Activated T-cell treated with anti-CD3 and anti-CD28 coated beads, Interleukin-2, amount 50 U/mL, for 48 hours (primary cell): ENCODE measurements at regions not wholly inside any gene's neighbourhood (a gene's known extent, or its start where the extent isn't known, plus 50 kb on each side); places are given as distances from the start of the nearest gene placed in this dataset.
A peak's percentile ranks its signal among the peaks of the same experiment; 100 is the strongest.

Experiments used
- DNase-seq, 2 experiments: peaks; one replicate each; pipeline ENCODE4 v3.0.0-alpha.2; 2020

DNA sequence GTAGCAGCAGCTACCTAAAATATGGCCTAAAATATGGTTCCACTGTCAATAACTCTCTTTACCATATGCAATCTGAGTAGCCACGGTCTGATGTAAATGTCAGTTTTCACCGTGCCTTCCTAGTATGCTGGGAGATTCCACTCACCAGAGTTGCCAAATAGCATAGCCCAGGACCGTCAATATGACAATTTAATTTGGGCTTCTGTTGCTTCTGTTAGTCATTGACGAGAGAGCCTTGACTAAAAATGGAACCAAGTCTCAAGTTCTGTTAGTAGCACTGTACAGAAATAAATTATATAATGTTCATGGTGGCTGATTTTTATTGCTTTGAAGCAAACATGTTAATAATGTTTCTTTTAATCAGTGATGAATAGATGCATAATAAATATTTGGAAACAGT is 348.4 kb downstream of the BCAT1 start:
- no peak for DNase-seq

DNA sequence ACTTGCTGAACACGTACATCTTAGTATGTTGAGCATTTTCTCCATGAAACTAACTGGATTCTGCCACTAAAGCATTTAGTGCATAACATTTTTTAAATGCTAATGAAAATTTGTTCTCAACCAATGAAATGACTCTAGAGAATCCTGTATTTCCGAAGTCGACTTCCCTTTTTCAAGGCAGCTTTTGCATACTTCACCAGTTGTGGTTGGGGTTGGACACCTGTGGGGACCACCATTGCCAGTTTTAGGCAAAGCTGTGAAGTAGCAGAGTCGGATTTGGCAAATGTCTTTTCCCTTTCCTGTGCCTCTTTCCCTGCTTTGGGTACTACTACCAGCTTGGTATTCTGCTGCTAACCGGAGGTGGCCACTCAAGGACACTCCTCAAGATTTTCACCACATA is 349.2 kb downstream of the BCAT1 start:
- no peak for DNase-seq

DNA sequence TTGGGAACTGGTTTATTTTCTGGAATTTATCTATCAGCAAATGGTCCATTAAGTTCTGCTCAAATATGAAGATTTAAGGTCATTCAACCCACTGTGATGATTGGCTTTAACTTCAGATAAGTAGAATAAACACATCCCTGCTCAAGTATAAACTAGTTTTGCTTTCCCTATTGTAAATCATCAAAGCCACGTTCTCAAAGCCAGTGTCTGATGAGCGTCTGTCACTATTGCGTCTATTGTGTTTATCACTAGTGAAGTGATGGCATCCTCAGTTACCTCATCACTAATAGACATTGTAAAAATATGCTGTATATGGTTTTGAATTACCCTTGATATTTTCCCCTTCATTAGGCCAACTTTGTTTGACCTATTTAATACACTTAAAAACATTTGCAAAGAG is 351.3 kb downstream of the BCAT1 start:
- no peak for DNase-seq

- no peak for DNase-seq
These were observed 352.0 kb downstream of the BCAT1 start for GRCh38 chr12:24596768-24597388.

DNA sequence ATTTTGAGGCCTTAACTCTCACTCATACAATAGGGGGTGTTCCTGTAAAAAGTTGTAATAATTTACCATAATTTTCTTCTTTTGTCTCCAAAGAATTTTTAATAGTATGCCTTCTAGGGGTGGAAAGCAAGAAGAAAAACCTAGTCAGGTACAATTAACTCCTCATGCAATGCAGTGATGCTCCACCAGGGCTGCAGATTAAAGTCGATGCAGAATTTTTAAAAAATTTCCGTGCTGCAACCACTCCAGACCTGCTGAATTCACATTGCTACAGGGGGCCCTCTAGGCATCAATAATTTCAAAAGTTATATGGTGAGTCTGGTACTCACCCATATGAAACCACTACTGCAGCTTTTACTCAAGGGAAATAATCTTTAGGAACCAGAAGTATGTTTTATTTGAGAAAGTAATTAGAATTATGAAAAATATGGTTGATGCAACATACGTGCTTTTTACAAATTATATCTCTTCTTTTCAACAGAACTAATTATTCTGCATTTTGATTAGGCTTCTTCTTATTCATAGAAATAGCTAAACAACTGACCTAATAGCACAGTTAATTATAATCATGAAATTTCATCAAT is 353.2 kb downstream of the BCAT1 start:
- no peak for DNase-seq

GRCh38 chr12:24591715-24592440 is 357.0 kb downstream of the BCAT1 start:
- no peak for DNase-seq

- no peak for DNase-seq
These were observed 357.7 kb downstream of the BCAT1 start for GRCh38 chr12:24591079-24591626.

DNA sequence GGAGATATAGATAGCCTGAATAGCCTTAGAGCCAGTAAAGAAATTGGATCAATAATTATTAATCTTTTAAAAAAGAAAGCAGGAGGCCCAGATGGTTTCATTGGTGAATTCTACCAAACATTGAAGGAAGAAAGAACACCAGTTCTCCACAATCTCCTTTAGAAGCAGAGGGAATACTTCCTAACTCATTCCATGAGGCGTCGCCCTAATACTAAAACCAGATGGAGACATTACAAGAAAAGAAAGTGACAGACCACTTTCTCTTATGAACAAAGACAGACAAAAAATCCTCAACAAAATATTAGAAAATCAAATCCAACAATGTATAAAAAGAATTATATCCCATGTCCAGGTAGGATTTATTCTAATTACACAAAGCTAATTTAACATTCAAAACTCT is 362.6 kb downstream of the BCAT1 start:
- DNase-seq, result no peak

DNA sequence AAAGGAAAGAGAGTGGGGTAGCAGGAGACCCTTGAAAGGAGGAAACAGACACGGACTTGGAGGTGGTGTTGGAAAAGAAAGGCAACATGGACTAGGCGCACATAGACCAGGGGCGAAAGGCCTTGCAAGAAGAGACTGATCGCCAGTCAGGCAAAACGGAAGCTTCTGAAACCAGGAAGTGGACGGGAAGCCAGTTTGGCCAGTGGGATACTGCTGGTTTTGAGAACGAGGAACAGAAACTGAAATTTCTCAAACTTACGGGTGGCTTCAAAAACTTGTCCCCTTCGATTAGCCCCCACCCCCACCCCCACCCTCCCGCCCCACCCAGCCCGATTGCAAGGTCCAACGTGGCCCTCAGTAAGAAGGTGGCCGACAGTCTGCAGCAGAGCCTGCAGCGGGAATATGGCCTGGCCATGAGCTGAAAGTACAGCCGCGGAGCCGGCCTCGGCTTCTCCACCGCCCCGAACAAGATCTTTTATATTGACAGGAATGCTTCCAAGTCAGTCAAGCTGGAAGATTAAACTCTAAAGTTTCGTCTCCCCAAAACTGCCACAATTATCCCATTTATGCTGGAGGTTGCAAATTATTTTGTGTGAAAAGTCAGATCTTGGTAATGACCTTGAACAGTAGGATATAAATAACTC is 364.7 kb downstream of the BCAT1 start:
- DNase-seq, result no peak

DNA sequence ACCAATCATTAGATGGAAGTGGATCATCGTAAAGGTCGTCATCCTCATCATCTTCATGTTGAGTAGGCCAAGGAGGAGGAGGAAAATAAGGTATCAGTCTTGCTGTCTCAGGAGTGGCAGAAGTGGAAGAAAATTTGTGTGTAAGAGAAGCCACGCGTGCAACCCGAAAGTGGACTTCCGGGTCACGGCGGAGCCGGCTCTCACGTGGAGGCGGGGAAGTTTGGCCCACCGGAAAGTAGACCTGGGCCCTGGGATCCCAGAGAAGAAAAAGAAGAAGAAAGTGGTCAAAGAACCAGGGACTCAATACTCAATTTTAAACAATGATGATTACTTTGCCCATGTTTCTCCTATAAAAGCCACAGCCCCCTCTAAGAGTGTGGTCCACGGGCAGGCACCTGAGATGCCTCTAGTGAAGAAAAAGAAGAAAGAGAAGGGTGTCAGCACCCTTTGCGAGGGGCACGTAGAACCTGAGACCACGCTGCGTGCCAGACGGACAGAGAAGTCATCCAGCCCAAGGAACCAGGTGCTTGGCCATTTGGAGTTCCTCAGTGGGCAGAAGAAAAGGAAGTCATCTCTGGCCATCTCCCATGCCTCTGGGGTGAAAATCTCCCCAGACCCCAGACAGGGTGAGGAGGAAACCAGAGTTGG is 365.8 kb downstream of the BCAT1 start:
- DNase-seq, result no peak

GRCh38 chr12:24574538-24574937 is 374.4 kb downstream of the BCAT1 start:
- no peak for DNase-seq

DNA sequence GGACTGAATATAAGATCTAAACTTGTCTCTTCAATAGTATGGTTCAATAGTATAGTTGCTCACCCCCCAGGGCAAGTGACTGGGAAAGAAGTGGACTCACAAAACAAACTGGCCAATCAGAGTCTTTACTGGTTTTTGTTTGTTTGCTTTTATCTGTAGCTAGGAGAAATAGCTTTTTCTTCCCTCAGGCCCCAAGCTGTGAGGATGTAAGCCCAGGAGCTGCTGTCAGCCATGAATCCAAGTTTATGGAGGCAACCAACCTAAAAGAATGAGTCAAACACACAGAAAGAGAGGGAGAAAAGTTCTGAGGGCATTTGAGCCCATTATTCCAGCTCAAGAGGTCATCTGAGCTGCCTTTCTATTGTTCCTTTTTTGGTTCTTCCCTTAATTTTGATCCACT is 375.3 kb downstream of the BCAT1 start:
- no peak for DNase-seq

- no peak for DNase-seq
These were observed 383.6 kb downstream of the BCAT1 start for GRCh38 chr12:24565300-24565699.

- peak; percentile 24 to 34 for DNase-seq
These were observed 386.0 kb downstream of the BCAT1 start for GRCh38 chr12:24562771-24563431.

GRCh38 chr12:24561882-24562770 is 386.8 kb downstream of the BCAT1 start:
- DNase-seq, result peak; percentile 27 to 39

- no peak for DNase-seq
These were observed 387.5 kb downstream of the BCAT1 start for GRCh38 chr12:24561411-24561871.

DNA sequence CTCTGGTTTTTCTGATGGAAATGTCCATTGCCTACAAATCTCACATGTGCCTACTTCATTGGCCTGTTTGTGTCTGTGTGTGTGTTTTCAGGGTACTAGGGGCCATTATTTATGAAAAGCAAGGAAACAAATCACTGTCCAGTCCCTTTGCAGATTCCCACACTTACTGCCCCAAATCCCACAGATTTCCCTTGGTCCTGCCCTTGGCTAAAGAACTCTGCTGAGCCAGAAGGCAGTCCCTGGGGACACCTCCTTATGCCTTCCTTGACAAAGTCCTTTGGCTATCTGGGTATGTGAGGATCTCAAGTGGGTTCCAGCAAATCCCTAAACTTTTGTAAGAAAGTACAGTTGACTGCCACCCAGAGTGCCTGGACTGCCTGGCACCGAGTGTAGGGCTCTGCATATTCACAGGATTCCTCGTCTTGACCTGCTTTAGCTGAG is 388.1 kb downstream of the BCAT1 start:
- no peak for DNase-seq

- no peak for DNase-seq
These were observed 388.6 kb downstream of the BCAT1 start for GRCh38 chr12:24560192-24560775.

DNA sequence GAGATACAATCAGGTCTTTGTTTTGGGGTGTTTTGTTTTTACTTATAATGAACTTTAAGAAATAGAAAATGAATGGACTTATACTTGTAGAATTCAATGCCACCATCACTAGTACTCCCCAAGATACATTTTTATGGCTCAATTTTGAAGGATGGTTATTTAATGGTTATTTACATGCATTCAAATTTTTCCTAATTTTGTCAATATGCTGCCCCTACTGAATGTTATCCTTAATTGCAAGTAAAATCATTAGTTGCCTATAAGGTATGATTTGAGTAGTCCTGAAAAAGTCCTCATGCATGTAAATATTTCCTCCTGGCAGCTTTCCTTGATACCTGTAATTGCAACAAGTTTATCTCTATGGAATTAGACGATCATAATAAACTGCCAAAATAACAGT is 391.2 kb downstream of the BCAT1 start:
- no peak for DNase-seq

DNA sequence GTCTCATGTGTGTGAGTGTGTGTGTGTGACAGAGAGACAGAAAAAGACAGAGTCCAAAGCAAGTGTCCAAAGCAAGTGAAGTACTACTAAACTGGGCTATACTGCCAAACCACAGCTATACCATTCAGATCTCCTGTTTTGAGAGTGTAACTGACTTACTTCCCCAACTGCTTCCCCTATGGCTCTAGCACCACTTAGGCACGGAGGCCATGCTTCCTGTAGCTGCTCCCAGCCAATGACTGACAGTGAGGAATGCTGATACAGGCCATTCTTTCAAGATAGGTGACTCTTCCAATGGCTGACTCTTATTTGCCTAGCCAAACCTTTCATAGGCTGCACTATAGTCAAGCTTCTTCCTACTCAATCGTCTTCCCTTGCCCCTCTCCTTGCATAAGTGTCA is 393.2 kb downstream of the BCAT1 start:
- no peak for DNase-seq
